GM13977 (cell line): ENCODE measurements at regions not wholly inside any gene's neighbourhood (a gene's known extent, or its start where the extent isn't known, plus 50 kb on each side); places are given as distances from the start of the nearest gene placed in this dataset.

Experiments used
- DNase-seq: peaks from one replicate; pipeline ENCODE4 v3.0.0; 2012; ENCODE audit warnings: low spot score
- in situ Hi-C: fragments of 300-500 bp; cut with MboI; formaldehyde crosslinking; loops from one replicate; pipeline ENCODE4 v1.12.0; 2022; ENCODE audit warnings: low sequenced_read_pairs, low pct_unique_long_range_greater_than_20kb, mixed read lengths, inconsistent platforms; ENCODE audit not compliant: unreplicated experiment
- TF ChIP-seq, protein P1 (sequence below): IDR thresholded peaks from 2 replicates; pipeline ENCODE4 v1.5.1; 2012; ENCODE audit warnings: mild to moderate bottlenecking, control low read depth; ENCODE audit not compliant: insufficient read depth; ENCODE audit errors: extremely low read depth, missing control alignments

DNA sequence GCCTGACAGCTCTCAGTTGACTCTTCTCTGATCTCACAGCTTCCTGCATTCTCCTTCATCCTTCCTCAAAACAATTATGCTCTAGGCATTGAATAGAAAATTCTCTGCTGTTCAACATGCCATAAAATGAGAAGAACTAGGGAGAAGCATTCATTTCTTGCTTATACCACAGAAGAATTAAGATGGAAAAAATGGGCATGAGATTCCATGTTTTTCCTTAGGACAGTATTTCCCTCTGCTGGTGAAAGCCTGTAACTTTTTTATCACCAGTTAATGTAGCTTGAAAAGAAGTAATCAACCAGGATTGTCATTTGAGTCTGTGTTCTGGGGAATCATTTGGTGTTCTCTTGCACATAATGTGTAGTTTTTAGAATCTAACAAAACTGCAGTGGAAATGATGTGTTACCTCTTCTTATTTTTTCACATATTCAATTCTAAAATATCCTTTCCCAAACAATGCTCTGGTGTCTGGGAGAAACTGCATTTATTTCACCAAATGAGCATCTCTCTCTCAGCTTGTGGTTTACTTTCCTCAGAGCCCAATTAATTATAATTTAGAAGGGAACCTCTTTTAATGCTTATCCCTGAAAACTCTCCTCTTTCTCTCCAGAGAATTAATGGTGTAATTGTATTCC, 92.8 kb upstream of the DCBLD2 start:
- in situ Hi-C loops, result loop anchor here (10.0 to 25.0 kb wide), 3 partner anchors 179 to 957 kb away; partner anchors contain the start of gene GABRR3
- TF ChIP-seq, protein P1, sequence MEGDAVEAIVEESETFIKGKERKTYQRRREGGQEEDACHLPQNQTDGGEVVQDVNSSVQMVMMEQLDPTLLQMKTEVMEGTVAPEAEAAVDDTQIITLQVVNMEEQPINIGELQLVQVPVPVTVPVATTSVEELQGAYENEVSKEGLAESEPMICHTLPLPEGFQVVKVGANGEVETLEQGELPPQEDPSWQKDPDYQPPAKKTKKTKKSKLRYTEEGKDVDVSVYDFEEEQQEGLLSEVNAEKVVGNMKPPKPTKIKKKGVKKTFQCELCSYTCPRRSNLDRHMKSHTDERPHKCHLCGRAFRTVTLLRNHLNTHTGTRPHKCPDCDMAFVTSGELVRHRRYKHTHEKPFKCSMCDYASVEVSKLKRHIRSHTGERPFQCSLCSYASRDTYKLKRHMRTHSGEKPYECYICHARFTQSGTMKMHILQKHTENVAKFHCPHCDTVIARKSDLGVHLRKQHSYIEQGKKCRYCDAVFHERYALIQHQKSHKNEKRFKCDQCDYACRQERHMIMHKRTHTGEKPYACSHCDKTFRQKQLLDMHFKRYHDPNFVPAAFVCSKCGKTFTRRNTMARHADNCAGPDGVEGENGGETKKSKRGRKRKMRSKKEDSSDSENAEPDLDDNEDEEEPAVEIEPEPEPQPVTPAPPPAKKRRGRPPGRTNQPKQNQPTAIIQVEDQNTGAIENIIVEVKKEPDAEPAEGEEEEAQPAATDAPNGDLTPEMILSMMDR, result peak; percentile 23
- no peak for DNase-seq

DNA sequence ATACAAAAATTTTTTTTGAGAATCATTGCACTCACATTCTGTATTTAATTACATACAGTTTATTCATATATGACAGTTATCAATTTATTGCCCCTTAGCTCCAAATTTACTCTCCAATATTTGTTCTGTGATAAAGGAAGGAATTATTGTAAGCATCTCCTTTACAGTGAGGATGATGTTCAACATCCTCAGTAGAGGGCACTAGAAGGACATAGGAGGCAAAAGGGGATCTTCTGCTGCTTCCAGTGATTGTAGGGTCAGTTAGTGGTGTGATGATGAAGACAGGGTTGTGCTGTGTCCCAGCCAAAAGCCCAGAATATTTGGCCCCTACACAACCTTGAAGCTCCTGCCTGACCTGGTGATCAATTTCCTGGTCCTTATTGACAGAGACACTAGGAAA, 89.9 kb upstream of the DCBLD2 start:
- TF ChIP-seq, protein P1, result peak; percentile 35
- DNase-seq, result no peak
- in situ Hi-C loops, result loop anchor here (10.0 to 25.0 kb wide), 3 partner anchors 177 to 954 kb away; partner anchors contain the start of gene GABRR3

DNA sequence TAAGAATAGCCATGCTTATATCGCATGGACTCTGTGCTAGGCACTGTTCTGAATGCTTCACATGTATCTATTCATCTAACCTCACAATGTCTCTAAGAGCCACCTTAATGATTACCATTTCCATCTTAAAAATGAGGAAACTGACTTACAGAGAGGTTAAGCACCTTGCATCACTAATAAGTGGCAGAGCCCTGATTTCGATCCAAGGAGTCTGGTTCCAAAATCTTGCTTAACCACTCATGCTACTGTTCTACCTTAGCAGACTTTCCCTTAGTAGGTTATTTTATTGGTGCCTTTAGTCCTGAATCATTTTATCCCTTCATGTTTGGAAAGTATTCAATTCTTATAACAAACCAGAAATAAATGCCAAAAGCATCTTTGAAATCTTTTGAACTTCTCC, 89.2 kb upstream of the DCBLD2 start:
- in situ Hi-C loops, result loop anchor here (10.0 to 25.0 kb wide), 3 partner anchors 176 to 953 kb away; partner anchors contain the start of gene GABRR3

DNA sequence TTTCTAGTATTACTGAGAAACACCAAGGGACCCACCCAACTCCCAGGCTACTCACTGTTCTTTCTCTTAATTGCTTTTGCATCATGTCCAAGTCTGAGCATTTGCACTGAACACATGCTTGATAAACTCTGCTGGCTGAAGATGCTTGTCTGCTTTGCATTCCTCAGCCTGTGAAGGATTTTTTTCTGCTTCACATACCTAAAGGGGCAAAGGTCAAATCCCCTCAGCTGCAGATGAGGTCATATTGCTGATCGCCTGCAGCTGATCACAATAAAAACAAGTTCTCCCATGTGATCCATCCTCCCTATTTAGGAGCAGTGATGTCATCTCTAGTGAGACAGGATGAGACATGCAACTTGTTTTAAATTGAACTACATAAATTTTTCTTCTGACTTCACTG, 84.6 kb upstream of the DCBLD2 start:
- in situ Hi-C loops, result loop anchor here (25.0 kb wide), 2 partner anchors 374 to 949 kb away; partner anchors contain the start of gene GABRR3
- TF ChIP-seq, protein P1, result no peak
- DNase-seq, result no peak

More for the DNA sequence above, 89.2 kb upstream of the DCBLD2 start:
- TF ChIP-seq, protein P1, result no peak
- no peak for DNase-seq

DNA sequence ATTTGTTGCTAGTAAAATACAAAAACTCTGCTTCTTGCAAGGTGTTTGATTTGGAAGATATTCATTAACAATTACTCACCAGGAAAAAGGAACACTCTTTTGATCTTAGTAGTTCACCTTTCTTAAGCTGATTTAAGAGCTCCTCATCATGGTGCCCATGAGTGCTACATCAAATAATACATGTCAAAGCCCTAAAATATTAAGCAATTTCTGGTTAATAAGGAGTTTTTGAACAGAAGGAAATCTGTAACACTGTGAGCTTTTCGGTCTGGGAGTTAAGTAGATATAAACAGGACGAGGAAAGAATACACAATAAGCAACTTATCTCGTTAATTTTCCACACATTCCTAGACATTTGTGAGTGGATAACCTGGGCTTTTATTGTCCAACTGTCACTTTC, 83.9 kb upstream of the DCBLD2 start:
- TF ChIP-seq, protein P1, result no peak
- DNase-seq, result no peak
- in situ Hi-C loops, result loop anchor here (25.0 kb wide), 2 partner anchors 373 to 948 kb away; partner anchors contain the start of gene GABRR3

DNA sequence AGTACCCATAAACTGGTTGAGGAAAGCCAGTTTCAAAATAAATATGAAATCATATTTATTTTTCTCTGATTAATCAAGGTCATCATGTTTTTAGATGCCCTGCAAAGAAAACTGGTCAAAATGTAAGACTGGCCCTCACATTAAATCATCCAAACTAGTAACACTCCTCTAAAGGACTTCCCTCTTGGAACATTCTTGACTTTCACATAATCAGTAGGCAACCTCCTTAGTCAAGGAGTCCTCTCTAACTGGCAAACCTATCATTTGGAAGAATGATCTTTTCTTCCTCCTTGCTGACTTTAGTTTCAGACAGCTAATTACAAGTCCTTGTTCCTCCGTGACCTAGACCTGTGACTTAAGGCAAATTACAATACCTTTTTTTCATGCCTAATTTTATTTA, 82.5 kb upstream of the DCBLD2 start:
- in situ Hi-C loops, result loop anchor here (25.0 kb wide), 2 partner anchors 372 to 947 kb away; partner anchors contain the start of gene GABRR3
- TF ChIP-seq, protein P1, result no peak
- DNase-seq, result no peak
